HEK293 (cell line): ENCODE measurements at regions not wholly inside any gene's neighbourhood (a gene's known extent, or its start where the extent isn't known, plus 50 kb on each side); places are given as distances from the start of the nearest gene placed in this dataset.

Experiments used
- CTCF ChIA-PET: fragments of 350-600 bp; formaldehyde crosslinking; extraction: SDS; loops from one replicate; lab custom pipeline; 2021; ENCODE audit warnings: antibody characterized with exemption; lab: Yijun Ruan, JAX
- POLR2A ChIA-PET: fragments of 300-600 bp; formaldehyde crosslinking; extraction: SDS; loops from one replicate; lab custom pipeline; 2020; ENCODE audit warnings: antibody characterized with exemption, inconsistent platforms; lab: Yijun Ruan, JAX
- H3K27ac ChIP-seq: fragments of 200-500 bp; sonication (Bioruptor generic); 2 replicates; pipeline ENCODE4 v1.5.1; 2014; ENCODE audit warnings: low read depth, low read length, control low read depth, inconsistent platforms; ENCODE audit errors: extremely low read depth
- H3K36me3 ChIP-seq, 2 experiments: fragments of 200-500 bp in 1 of 2; sonication (Bioruptor generic) in 1 of 2; 1 replicate in 1 of 2; 2 replicates in 1 of 2; pipeline ENCODE4 v1.5.1; 2014 to 2017; ENCODE audit warnings: inconsistent platforms in 2 of 2, low read length in 2 of 2; ENCODE audit not compliant: control insufficient read depth in 2 of 2, insufficient read depth in 1 of 2
- H3K4me1 ChIP-seq: fragments of 200-500 bp; sonication (Bioruptor generic); 2 replicates; pipeline ENCODE4 v1.5.1; 2014; ENCODE audit warnings: mild to moderate bottlenecking, low read length, inconsistent platforms; ENCODE audit not compliant: control insufficient read depth, insufficient read depth
- H3K4me3 ChIP-seq: 2 replicates; pipeline ENCODE4 v1.5.1; 2011; ENCODE audit warnings: low read depth, mild to moderate bottlenecking, control low read depth, low read length, moderate library complexity
- H3K9me3 ChIP-seq: fragments of 200-500 bp; sonication (Bioruptor generic); 2 replicates; pipeline ENCODE4 v1.5.1; 2014; ENCODE audit warnings: low read depth, low read length, inconsistent platforms; ENCODE audit not compliant: control insufficient read depth, insufficient read depth
- EGR2 ChIP-seq: fragments of 450-650 bp; formaldehyde crosslinking; IDR thresholded peaks from 2 replicates; pipeline ENCODE4 v1.5.1; 2016; ENCODE audit warnings: low read depth, missing biosample characterization, missing genetic modification characterization
- KLF16 ChIP-seq: fragments of 450-650 bp; formaldehyde crosslinking; IDR thresholded peaks from 2 replicates; pipeline ENCODE4 v1.5.1; 2017; ENCODE audit warnings: missing biosample characterization, missing genetic modification characterization
- MYNN ChIP-seq: fragments of 450-650 bp; formaldehyde crosslinking; IDR thresholded peaks from 2 replicates; pipeline ENCODE4 v1.5.1; 2016; ENCODE audit warnings: missing biosample characterization, missing genetic modification characterization, borderline replicate concordance
- PBX3 ChIP-seq: sonication (generic); formaldehyde crosslinking; IDR thresholded peaks from 2 replicates; pipeline ENCODE4 v1.8.1; 2022; ENCODE audit warnings: mild to moderate bottlenecking, moderate library complexity, missing genetic modification reagents
- PRDM4 ChIP-seq: fragments of 450-650 bp; formaldehyde crosslinking; IDR thresholded peaks from 2 replicates; pipeline ENCODE4 v1.5.1; 2017; ENCODE audit warnings: missing biosample characterization, missing genetic modification characterization
- WT1 ChIP-seq: fragments of 450-650 bp; formaldehyde crosslinking; IDR thresholded peaks from 2 replicates; pipeline ENCODE4 v1.5.1; 2016; ENCODE audit warnings: missing biosample characterization, missing genetic modification characterization
- ZBTB21 ChIP-seq: fragments of 450-650 bp; formaldehyde crosslinking; IDR thresholded peaks from 2 replicates; pipeline ENCODE4 v1.5.1; 2017; ENCODE audit warnings: missing biosample characterization, missing genetic modification characterization
- ZBTB48 ChIP-seq: fragments of 450-650 bp; formaldehyde crosslinking; IDR thresholded peaks from 2 replicates; pipeline ENCODE4 v1.5.1; 2016; ENCODE audit warnings: missing biosample characterization, missing genetic modification characterization
- ZFP37 ChIP-seq: fragments of 450-650 bp; formaldehyde crosslinking; IDR thresholded peaks from 2 replicates; pipeline ENCODE4 v1.5.1; 2016; ENCODE audit warnings: missing biosample characterization, missing genetic modification characterization
- ZFP69B ChIP-seq: fragments of 450-650 bp; formaldehyde crosslinking; IDR thresholded peaks from 2 replicates; pipeline ENCODE4 v1.5.1; 2016; ENCODE audit warnings: missing biosample characterization, missing genetic modification characterization
- ZNF10 ChIP-seq: fragments of 450-650 bp; formaldehyde crosslinking; IDR thresholded peaks from 2 replicates; pipeline ENCODE4 v1.5.1; 2017; ENCODE audit warnings: missing biosample characterization, missing genetic modification characterization
- ZNF391 ChIP-seq: fragments of 450-650 bp; formaldehyde crosslinking; IDR thresholded peaks from 2 replicates; pipeline ENCODE4 v1.5.1; 2016; ENCODE audit warnings: low read depth, missing biosample characterization, missing genetic modification characterization, borderline replicate concordance
- ZNF449 ChIP-seq: fragments of 450-650 bp; formaldehyde crosslinking; IDR thresholded peaks from 2 replicates; pipeline ENCODE4 v1.5.1; 2017; ENCODE audit warnings: missing biosample characterization, mild to moderate bottlenecking, missing genetic modification characterization, moderate library complexity
- ZNF473 ChIP-seq: fragments of 450-650 bp; formaldehyde crosslinking; IDR thresholded peaks from 2 replicates; pipeline ENCODE4 v1.5.1; 2017; ENCODE audit warnings: missing biosample characterization, missing genetic modification characterization
- ZNF514 ChIP-seq: fragments of 450-650 bp; formaldehyde crosslinking; IDR thresholded peaks from 2 replicates; pipeline ENCODE4 v1.5.1; 2016; ENCODE audit warnings: missing biosample characterization, missing genetic modification characterization
- ZNF521 ChIP-seq: fragments of 450-650 bp; formaldehyde crosslinking; IDR thresholded peaks from 2 replicates; pipeline ENCODE4 v1.5.1; 2017; ENCODE audit warnings: missing biosample characterization, mild to moderate bottlenecking, missing genetic modification characterization
- ZNF571 ChIP-seq: fragments of 450-650 bp; formaldehyde crosslinking; IDR thresholded peaks from 2 replicates; pipeline ENCODE4 v1.5.0; 2017; ENCODE audit warnings: missing biosample characterization, missing genetic modification characterization
- ZNF670 ChIP-seq: fragments of 450-650 bp; formaldehyde crosslinking; IDR thresholded peaks from 2 replicates; pipeline ENCODE4 v1.5.1; 2016; ENCODE audit warnings: missing biosample characterization, missing genetic modification characterization, low read depth
- ZNF692 ChIP-seq: fragments of 450-650 bp; formaldehyde crosslinking; IDR thresholded peaks from 2 replicates; pipeline ENCODE4 v1.5.1; 2016; ENCODE audit warnings: missing biosample characterization, missing genetic modification characterization
- ZNF76 ChIP-seq: fragments of 450-650 bp; formaldehyde crosslinking; IDR thresholded peaks from 2 replicates; pipeline ENCODE4; 2016; ENCODE audit warnings: low read depth, missing biosample characterization, missing genetic modification characterization, borderline replicate concordance
- TF ChIP-seq, protein P1 (sequence below): fragments of 450-650 bp; formaldehyde crosslinking; IDR thresholded peaks from 2 replicates; pipeline ENCODE4 v1.5.1; 2016; ENCODE audit warnings: missing biosample characterization, missing genetic modification characterization
- TF ChIP-seq, protein P2 (sequence below): fragments of 450-650 bp; formaldehyde crosslinking; IDR thresholded peaks from 2 replicates; pipeline ENCODE4 v1.5.1; 2016; ENCODE audit warnings: missing biosample characterization, missing genetic modification characterization
- TF ChIP-seq, protein P3 (sequence below): fragments of 450-650 bp; formaldehyde crosslinking; IDR thresholded peaks from 2 replicates; pipeline ENCODE4 v1.5.0; 2017; ENCODE audit warnings: missing biosample characterization, missing genetic modification characterization, borderline replicate concordance

- ChIA-PET POLR2A (no interaction called here), CTCF (no interaction called here)
- no peaks in the 10 kb centered on the region for H3K9me3 ChIP-seq
- H3K27ac ChIP-seq, result no peak overlapping the region
- no peaks in the 10 kb centered on the region for H3K36me3 ChIP-seq
- H3K4me3 ChIP-seq, result no peak overlapping the region
- peaks cover 4% of the 10 kb centered on the region; the same call in 1 of the 2 replicates for H3K4me1 ChIP-seq
- TF ChIP-seq ZBTB21 (tag by site-specific recombination) (no peak), EGR2 (tag by site-specific recombination) (no peak), PBX3 (no peak), MYNN (tag by site-specific recombination) (no peak), PRDM4 (tag by site-specific recombination) (no peak), ZNF521 (tag by site-specific recombination) (no peak), ZNF670 (no peak), ZFP37 (no peak), ZNF76 (no peak), ZNF692 (tag by site-specific recombination) (no peak), ZNF10 (tag by site-specific recombination) (no peak), ZFP69B (no peak), ZNF571 (tag by site-specific recombination) (no peak), ZNF391 (tag by site-specific recombination) (no peak), ZNF473 (no peak)
- TF ChIP-seq, protein P1, sequence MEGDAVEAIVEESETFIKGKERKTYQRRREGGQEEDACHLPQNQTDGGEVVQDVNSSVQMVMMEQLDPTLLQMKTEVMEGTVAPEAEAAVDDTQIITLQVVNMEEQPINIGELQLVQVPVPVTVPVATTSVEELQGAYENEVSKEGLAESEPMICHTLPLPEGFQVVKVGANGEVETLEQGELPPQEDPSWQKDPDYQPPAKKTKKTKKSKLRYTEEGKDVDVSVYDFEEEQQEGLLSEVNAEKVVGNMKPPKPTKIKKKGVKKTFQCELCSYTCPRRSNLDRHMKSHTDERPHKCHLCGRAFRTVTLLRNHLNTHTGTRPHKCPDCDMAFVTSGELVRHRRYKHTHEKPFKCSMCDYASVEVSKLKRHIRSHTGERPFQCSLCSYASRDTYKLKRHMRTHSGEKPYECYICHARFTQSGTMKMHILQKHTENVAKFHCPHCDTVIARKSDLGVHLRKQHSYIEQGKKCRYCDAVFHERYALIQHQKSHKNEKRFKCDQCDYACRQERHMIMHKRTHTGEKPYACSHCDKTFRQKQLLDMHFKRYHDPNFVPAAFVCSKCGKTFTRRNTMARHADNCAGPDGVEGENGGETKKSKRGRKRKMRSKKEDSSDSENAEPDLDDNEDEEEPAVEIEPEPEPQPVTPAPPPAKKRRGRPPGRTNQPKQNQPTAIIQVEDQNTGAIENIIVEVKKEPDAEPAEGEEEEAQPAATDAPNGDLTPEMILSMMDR, result no peak
Observed at GRCh38 chr2:217430916-217431576, 571.2 kb upstream of the TNP1 start.

- Histone ChIP-seq H3K4me1 (no peaks in the 10 kb centered on the region), H3K27ac (no peak overlapping the region), H3K9me3 (no peaks in the 10 kb centered on the region), H3K4me3 (no peak overlapping the region), H3K36me3 (no peaks in the 10 kb centered on the region)
- CTCF ChIA-PET, result no interaction called here
- POLR2A ChIA-PET, result no interaction called here
- no peak for TF ChIP-seq KLF16 (tag by site-specific recombination)
- TF ChIP-seq, protein P2, sequence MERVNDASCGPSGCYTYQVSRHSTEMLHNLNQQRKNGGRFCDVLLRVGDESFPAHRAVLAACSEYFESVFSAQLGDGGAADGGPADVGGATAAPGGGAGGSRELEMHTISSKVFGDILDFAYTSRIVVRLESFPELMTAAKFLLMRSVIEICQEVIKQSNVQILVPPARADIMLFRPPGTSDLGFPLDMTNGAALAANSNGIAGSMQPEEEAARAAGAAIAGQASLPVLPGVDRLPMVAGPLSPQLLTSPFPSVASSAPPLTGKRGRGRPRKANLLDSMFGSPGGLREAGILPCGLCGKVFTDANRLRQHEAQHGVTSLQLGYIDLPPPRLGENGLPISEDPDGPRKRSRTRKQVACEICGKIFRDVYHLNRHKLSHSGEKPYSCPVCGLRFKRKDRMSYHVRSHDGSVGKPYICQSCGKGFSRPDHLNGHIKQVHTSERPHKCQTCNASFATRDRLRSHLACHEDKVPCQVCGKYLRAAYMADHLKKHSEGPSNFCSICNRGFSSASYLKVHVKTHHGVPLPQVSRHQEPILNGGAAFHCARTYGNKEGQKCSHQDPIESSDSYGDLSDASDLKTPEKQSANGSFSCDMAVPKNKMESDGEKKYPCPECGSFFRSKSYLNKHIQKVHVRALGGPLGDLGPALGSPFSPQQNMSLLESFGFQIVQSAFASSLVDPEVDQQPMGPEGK (tag by site-specific recombination), result no peak
- TF ChIP-seq, protein P3, sequence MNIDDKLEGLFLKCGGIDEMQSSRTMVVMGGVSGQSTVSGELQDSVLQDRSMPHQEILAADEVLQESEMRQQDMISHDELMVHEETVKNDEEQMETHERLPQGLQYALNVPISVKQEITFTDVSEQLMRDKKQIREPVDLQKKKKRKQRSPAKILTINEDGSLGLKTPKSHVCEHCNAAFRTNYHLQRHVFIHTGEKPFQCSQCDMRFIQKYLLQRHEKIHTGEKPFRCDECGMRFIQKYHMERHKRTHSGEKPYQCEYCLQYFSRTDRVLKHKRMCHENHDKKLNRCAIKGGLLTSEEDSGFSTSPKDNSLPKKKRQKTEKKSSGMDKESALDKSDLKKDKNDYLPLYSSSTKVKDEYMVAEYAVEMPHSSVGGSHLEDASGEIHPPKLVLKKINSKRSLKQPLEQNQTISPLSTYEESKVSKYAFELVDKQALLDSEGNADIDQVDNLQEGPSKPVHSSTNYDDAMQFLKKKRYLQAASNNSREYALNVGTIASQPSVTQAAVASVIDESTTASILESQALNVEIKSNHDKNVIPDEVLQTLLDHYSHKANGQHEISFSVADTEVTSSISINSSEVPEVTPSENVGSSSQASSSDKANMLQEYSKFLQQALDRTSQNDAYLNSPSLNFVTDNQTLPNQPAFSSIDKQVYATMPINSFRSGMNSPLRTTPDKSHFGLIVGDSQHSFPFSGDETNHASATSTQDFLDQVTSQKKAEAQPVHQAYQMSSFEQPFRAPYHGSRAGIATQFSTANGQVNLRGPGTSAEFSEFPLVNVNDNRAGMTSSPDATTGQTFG (tag by site-specific recombination), result no peak
- no peak for TF ChIP-seq ZNF449
- no peak for TF ChIP-seq WT1 (tag by site-specific recombination)
- no peak for TF ChIP-seq ZNF514 (tag by site-specific recombination)
- no peak for TF ChIP-seq ZBTB48 (tag by site-specific recombination)
Observed at GRCh38 chr2:217429981-217430500, 570.2 kb upstream of the TNP1 start.
